ENCODE measurements at regions not wholly inside any gene's neighbourhood (a gene's known extent, or its start where the extent isn't known, plus 50 kb on each side); places are given as distances from the start of the nearest gene placed in this dataset.

- in situ Hi-C loops (cut with MboI; ENCODE audit: low sequenced_read_pairs): no loop called here
Measured at GRCh38 chr17:72297326-72298115, 176.7 kb downstream of the SOX9 start.

GRCh38 chr17:72299100-72299499, 178.3 kb downstream of the SOX9 start:
- in situ Hi-C loops (cut with MboI; ENCODE audit: low sequenced_read_pairs): no loop called here

GRCh38 chr17:72299592-72299991, 178.8 kb downstream of the SOX9 start:
- in situ Hi-C loops (cut with MboI; ENCODE audit: low sequenced_read_pairs): no loop called here

GRCh38 chr17:72301887-72302286, 181.1 kb downstream of the SOX9 start:
- in situ Hi-C loops (cut with MboI; ENCODE audit: low sequenced_read_pairs): no loop called here

- in situ Hi-C loops (cut with MboI; ENCODE audit: low sequenced_read_pairs): no loop called here
Measured at GRCh38 chr17:72302735-72303134, 181.9 kb downstream of the SOX9 start.

GRCh38 chr17:72303787-72304733, 183.2 kb downstream of the SOX9 start:
- in situ Hi-C loops (cut with MboI; ENCODE audit: low sequenced_read_pairs): no loop called here

- in situ Hi-C loops (cut with MboI; ENCODE audit: low sequenced_read_pairs): no loop called here
Measured at GRCh38 chr17:72304859-72305258, 184.0 kb downstream of the SOX9 start.

GRCh38 chr17:72305472-72305871, 184.7 kb downstream of the SOX9 start:
- in situ Hi-C loops (cut with MboI; ENCODE audit: low sequenced_read_pairs): no loop called here

GRCh38 chr17:72306037-72306436, 185.2 kb downstream of the SOX9 start:
- in situ Hi-C loops (cut with MboI; ENCODE audit: low sequenced_read_pairs): no loop called here

- in situ Hi-C loops (cut with MboI; ENCODE audit: low sequenced_read_pairs): no loop called here
Measured at GRCh38 chr17:72307836-72308235, 187.0 kb downstream of the SOX9 start.

GRCh38 chr17:72308744-72309385, 188.0 kb downstream of the SOX9 start:
- in situ Hi-C loops (cut with MboI; ENCODE audit: low sequenced_read_pairs): no loop called here

- in situ Hi-C loops (cut with MboI; ENCODE audit: low sequenced_read_pairs): no loop called here
Measured at GRCh38 chr17:72311004-72311403, 190.2 kb downstream of the SOX9 start.

GRCh38 chr17:72315122-72315913, 194.5 kb downstream of the SOX9 start:
- in situ Hi-C loops (cut with MboI; ENCODE audit: low sequenced_read_pairs): no loop called here

- in situ Hi-C loops (cut with MboI; ENCODE audit: low sequenced_read_pairs): no loop called here
Measured at GRCh38 chr17:72318131-72318530, 197.3 kb downstream of the SOX9 start.

GRCh38 chr17:72321896-72322295, 201.1 kb downstream of the SOX9 start:
- in situ Hi-C loops (cut with MboI; ENCODE audit: low sequenced_read_pairs): no loop called here

- in situ Hi-C loops (cut with MboI; ENCODE audit: low sequenced_read_pairs): no loop called here
Measured at GRCh38 chr17:72332367-72332766, 211.5 kb downstream of the SOX9 start.

GRCh38 chr17:72333570-72333969, 212.8 kb downstream of the SOX9 start:
- in situ Hi-C loops (cut with MboI; ENCODE audit: low sequenced_read_pairs): no loop called here

- in situ Hi-C loops (cut with MboI; ENCODE audit: low sequenced_read_pairs): no loop called here
Measured at GRCh38 chr17:72334205-72334604, 213.4 kb downstream of the SOX9 start.

- in situ Hi-C loops (cut with MboI; ENCODE audit: low sequenced_read_pairs): no loop called here
Measured at GRCh38 chr17:72336026-72336803, 215.4 kb downstream of the SOX9 start.

GRCh38 chr17:72336804-72337070, 215.9 kb downstream of the SOX9 start:
- in situ Hi-C loops (cut with MboI; ENCODE audit: low sequenced_read_pairs): no loop called here
